SK-N-SH (cell line): ENCODE measurements at regions not wholly inside any gene's neighbourhood (a gene's known extent, or its start where the extent isn't known, plus 50 kb on each side); places are given as distances from the start of the nearest gene placed in this dataset.
"Not testable (repeated sequence)": the region's sequence is repeated elsewhere in the genome, so short reads cannot be mapped to it uniquely, and the experiment has no call there.

ENCODE experiments used
- ELF1 ChIP-seq: IDR thresholded peaks from 2 replicates; pipeline ENCODE4 v1.4.0; 2012
- EP300 ChIP-seq, 2 experiments: IDR thresholded peaks; 2 replicates each; pipeline versions ENCODE4 v1.4.0 to v1.6.1; 2012; ENCODE audit warnings: borderline replicate concordance in 1 of 2, low read depth in 1 of 2, low read length in 1 of 2
- EZH2phosphoT487 ChIP-seq: fragments of 200-600 bp; sonication (generic); IDR thresholded peaks from 2 replicates; pipeline ENCODE4 v1.6.1; 2017; ENCODE audit warnings: low read depth, mixed run types, mild to moderate bottlenecking, antibody characterized with exemption, moderate library complexity, borderline replicate concordance
- MAX ChIP-seq: IDR thresholded peaks from 2 replicates; pipeline ENCODE4 v1.4.0; 2012; ENCODE audit warnings: low read depth
- MEF2A ChIP-seq: IDR thresholded peaks from 2 replicates; pipeline ENCODE4 v1.4.0; 2012; ENCODE audit warnings: low read depth, borderline replicate concordance
- MXI1 ChIP-seq: IDR thresholded peaks from 2 replicates; pipeline ENCODE4 v1.6.1; 2012; ENCODE audit warnings: mild to moderate bottlenecking, low read depth, low read length, improper control_type of control experiment
- POLR2AphosphoS5 ChIP-seq: IDR thresholded peaks from 2 replicates; pipeline ENCODE4 v1.6.1; 2012; ENCODE audit warnings: low read depth, low read length
- REST ChIP-seq: IDR thresholded peaks from 2 replicates; pipeline ENCODE4 v1.6.1; 2012; ENCODE audit warnings: mild to moderate bottlenecking, low read depth, low read length, moderate library complexity
- SIN3A ChIP-seq: IDR thresholded peaks from 2 replicates; pipeline ENCODE4 v1.6.1; 2012; ENCODE audit warnings: low read depth, mild to moderate bottlenecking, low read length, moderate library complexity, borderline replicate concordance
- YY1 ChIP-seq: IDR thresholded peaks from 2 replicates; pipeline ENCODE4 v1.4.0; 2012; ENCODE audit warnings: low read depth, mild to moderate bottlenecking
- TF ChIP-seq, protein P1 (sequence below): fragments of 200-600 bp; sonication (generic); IDR thresholded peaks from 2 replicates; pipeline ENCODE4 v1.6.1; 2017; ENCODE audit warnings: antibody characterized with exemption, mild to moderate bottlenecking, moderate library complexity

DNA sequence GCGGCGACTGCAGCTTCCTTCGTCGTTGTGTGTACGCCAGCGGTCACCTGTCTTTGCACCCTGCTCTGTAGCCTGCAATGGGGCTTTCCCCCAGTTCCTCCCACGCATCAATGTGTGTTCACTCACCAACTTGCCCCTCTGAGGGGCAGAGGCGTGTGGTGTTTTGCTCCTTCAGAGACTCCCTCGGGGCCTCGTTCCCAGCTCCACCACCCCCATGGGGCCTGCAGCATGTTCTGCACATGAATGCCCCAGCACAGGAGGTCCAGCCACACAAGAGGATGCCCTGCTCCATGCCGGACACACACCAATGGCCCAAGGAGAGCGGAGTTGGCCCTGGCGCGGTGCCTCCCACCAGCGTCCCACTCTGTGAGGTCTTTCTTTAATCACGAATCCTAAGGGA, 196.8 kb downstream of the BANP start:
- TF ChIP-seq, protein P1, sequence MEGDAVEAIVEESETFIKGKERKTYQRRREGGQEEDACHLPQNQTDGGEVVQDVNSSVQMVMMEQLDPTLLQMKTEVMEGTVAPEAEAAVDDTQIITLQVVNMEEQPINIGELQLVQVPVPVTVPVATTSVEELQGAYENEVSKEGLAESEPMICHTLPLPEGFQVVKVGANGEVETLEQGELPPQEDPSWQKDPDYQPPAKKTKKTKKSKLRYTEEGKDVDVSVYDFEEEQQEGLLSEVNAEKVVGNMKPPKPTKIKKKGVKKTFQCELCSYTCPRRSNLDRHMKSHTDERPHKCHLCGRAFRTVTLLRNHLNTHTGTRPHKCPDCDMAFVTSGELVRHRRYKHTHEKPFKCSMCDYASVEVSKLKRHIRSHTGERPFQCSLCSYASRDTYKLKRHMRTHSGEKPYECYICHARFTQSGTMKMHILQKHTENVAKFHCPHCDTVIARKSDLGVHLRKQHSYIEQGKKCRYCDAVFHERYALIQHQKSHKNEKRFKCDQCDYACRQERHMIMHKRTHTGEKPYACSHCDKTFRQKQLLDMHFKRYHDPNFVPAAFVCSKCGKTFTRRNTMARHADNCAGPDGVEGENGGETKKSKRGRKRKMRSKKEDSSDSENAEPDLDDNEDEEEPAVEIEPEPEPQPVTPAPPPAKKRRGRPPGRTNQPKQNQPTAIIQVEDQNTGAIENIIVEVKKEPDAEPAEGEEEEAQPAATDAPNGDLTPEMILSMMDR: not testable (repeated sequence)
- not testable (repeated sequence) for TF ChIP-seq SIN3A; REST; MAX; EZH2phosphoT487; POLR2AphosphoS5; MEF2A; YY1; ELF1; EP300 (IDR thresholded peaks at IDR 0.05; ENCODE audit: borderline replicate concordance in 1 of 2, low read depth in 1 of 2, low read length in 1 of 2); MXI1
